NCI-H69 (cell line): ENCODE measurements at regions not wholly inside any gene's neighbourhood (a gene's known extent, or its start where the extent isn't known, plus 50 kb on each side); places are given as distances from the start of the nearest gene placed in this dataset.
A peak's percentile ranks its signal among the peaks of the same experiment; 100 is the strongest.

ENCODE experiments used
- DNase-seq: peaks from one replicate; lab custom pipeline; 2025; lab: John Stamatoyannopoulos, UW

- DNase-seq = no peak
These were observed 308.7 kb downstream of the SAMD5 start for GRCh38 chr6:147817042-147817689.

DNA sequence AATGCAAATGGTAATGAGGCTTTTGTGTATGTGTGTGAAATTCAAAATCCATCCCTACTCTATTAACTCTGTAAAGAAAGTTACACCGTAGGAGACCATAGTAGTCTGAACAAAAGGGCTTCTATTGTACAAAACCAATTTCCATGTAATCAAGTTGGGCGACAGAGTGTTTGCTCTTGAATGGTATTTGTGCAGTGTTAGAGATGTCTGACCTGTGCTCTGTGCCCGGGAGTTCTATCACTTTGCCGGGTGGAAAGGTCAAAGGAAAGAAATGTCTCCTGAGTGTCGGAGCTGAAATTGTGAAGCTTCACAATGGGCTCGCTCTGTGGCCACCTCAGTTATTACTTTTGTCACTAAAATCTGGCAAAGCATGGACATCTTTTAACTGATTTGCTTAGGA, 312.0 kb downstream of the SAMD5 start:
- DNase-seq = peak; percentile 89

DNA sequence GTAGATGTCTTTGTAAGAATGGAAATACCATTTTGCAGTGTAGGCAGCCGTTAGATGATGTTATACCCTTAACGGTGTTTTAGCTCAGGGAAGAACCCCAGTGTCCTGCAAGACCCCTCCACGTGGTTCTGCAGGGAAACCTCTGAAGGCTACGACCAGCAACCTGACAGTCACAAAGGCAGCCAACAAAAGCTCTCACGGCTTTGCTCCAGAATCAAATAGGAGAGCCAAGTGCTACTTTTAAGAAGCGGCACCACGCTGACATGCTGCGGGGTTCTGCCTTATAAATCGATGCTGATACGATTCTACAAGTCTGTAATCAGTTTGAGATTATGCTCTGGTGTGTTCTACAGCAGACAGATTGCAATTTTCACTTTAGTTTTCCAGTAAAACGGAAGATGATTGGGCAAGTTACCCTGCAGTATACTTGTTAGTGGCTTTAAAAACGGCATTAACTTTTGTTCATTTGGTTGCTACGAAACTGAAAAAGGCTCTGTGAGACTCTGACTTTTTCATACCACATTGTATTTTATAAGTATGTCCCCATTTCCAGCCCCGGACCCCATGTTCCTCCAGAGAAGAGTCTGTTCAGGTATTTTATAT, 312.9 kb downstream of the SAMD5 start:
- peak; percentile 68 for DNase-seq

DNA sequence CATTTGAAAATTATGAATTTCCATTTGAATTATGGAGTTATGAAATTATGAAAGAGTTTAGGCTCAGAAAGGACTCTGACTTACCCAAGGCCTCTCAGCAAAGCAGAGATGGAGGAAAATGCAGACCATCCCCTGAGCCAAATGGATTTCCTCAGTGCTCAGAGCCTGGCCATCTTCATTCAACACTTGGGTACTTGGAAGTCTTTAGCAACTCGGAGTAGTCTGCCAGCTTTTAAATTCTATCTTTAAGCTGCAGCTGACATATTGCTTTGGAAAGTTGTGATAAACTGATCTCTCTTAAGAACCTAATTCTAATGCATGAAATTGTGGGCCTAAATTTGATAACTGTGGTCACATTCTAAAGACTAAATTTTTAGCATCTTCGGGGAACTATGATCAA, 315.4 kb downstream of the SAMD5 start:
- DNase-seq = no peak

- DNase-seq = peak; percentile 89
These were observed 317.4 kb downstream of the SAMD5 start for GRCh38 chr6:147825848-147826247.

DNA sequence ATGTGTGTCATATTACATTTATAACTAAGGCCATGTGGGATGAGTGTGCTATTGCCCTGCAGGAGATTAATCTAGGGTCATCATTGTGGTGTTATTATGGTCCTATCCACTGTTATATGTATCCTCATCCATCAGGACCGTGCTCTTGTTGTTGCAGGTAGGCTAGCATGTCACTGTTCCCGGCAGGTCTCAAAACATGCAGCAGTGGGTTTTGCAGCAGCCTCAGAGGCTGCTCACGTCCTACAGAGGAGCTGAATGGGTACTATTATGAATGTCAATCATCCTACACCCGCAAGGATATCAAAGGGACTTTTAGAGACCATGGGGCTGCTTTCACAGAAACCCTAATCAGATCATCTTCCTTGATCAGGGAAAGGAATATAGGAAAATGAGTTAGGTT, 318.2 kb downstream of the SAMD5 start:
- peak; percentile 46 for DNase-seq

GRCh38 chr6:147829418-147829817, 320.9 kb downstream of the SAMD5 start:
- DNase-seq = no peak

- no peak for DNase-seq
These were observed 321.3 kb downstream of the SAMD5 start for GRCh38 chr6:147829835-147830234.

DNA sequence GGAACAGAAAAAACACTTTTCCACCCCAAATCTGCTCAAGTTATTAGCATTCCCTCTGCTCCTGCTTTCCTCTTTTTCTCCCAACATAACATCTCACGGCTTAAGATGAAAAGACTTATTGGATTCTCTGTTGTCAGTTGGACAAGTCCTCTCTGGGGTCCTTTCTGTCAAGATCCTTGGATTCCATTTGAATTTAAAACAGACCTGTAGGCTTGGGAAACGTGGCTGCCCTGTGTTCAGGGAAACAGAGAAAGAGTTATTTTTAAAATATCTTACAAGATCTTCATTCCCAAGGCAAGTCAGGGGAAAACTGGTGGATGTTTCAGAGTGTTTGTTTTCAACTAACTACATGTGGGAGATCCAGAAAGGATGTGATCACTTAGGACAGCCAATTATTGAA, 322.9 kb downstream of the SAMD5 start:
- DNase-seq = no peak

DNA sequence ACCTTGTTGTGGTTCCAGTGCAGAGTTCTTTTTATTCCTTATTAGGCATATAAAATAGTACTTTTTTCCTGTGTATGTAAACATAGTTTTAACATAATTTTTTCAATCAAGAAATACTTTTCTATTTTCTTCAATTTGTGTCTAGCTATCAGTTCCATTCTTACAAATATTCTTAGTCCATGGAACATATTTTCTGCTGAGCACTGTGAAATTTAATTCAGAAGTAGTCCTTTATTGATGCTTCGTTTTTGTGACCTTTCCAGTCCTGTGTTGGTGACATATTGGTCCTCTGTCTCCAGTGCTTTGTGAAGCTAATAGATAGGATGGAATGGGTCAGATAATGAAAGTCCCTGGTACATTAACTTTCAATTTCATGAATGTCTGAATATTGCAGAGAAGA, 325.1 kb downstream of the SAMD5 start:
- DNase-seq = no peak

DNA sequence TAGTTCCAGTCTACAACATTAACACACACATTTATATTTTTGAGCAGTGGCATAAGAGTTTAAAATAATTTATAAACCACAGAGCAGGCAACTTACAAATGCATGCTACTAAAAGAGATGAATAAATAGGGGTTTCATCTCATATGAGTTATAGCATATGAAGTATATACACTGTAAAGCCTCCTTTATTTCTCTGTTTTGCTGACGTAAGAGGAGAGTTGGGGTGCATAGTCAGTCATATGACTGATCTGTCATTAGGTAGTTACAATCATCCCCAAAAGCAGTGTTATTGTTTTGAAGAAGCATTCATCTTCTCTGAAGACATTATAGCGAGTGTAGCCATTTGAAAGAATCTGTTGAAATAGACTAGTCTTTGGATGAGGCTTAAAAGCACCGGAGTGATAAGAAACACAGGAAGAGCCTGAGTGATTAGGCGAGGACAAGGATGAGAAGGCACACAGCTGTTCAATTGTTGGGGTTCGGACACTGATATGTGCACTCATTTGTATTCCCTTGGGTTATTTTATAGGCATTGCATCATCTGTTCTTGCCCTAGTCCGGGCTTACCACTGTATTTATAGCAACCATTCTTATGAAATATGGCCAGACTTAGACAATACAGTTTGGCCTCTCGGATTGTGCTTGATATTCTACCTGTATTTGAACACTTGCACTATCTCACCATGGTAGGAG, 325.7 kb downstream of the SAMD5 start:
- peak; percentile 53 for DNase-seq

DNA sequence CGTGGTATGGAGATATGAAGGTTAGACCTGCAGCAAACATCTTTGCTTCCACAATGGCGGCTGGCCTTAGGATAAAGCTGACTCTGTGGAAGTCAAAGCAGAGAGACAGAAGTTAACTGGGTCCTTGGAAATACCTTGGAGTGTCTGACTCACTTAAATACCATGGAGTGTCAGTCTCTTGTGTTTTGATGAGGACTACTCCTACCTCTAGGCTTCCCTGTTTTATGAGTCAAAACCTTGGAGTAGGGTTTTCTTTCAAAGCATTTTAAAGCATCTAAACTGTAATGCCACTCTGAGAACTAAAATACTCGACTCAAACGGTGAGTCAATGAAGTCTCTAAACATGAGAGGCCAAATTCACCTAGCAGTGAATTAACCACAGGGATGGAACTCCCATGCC, 329.1 kb downstream of the SAMD5 start:
- no peak for DNase-seq

GRCh38 chr6:147839708-147840610, 331.5 kb downstream of the SAMD5 start:
- peak; percentile 70 for DNase-seq

DNA sequence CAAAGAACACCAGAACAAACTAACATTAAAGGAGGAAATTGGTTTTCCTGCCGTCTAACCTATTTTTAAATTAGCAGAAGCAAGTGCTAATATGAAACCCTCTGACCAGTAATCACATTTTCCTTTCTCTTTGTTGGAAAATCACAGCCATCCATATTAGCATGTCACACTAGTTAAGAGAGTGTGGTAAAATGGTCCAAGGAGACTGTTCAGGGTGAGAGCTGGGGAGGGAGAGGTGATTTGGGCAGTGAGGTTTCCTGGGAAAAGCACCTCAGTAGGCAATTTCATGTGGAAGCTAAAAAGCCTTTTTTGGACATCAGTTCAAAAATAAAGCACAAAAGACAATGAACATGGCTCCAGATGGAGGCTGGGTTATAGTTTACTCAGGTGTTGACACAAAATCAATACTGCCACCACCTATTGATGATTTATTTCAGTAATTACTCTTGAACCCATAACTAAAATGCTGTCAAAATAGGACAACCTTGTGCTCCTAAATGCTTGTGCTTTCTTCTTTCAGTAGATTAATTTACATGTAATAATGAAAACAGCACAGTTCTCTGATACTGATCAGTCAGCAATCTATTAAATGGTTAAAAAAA, 333.2 kb downstream of the SAMD5 start:
- peak; percentile 85 for DNase-seq

DNA sequence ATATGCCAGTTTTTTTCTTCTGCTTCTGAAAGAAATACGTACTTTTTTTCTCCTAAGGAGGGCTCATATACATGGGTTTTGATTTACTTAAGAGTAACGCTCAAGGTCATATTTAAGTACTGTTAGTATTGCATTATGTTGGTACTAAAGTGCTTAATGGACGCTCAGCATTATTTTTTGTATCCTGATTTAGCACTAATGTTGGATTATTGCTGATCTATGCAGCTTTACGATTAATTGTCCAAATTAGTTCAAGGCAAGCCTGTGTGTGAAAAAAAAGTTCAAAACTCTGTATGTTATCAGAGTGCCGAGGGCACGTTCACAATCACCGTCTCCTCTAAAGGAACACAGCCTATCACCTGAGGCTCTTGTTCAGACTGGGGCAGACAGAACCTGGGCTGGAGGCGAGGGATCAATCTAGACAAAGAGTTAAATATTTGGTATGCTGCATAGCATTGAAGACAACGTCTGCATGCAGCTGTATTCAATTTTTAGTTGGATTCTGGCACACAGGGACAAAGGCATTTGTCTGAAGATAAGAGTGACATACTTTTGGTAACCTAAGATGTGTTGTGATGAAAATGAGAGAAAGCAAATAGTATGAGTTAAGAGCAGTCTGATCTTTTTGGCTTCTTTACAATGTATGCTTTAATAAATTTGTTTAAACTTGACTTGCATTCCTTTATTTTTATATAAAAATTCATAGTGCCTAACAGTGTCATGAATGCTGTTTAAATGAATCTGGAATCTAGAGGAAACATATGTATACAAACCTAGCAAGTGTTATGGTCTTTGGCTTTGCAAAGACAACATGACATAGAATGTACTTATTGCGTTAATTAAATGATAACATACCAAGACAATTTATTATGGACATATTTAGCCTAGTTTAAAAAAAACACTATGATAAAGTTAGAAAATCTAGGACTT, 341.2 kb downstream of the SAMD5 start:
- no peak for DNase-seq

- DNase-seq = no peak
These were observed 344.3 kb downstream of the SAMD5 start for GRCh38 chr6:147852772-147853171.

GRCh38 chr6:147853574-147853973, 345.1 kb downstream of the SAMD5 start:
- DNase-seq = no peak

GRCh38 chr6:147855803-147856482, 347.5 kb downstream of the SAMD5 start:
- DNase-seq = peak; percentile 34

GRCh38 chr6:147856687-147857086, 348.2 kb downstream of the SAMD5 start:
- no peak for DNase-seq

- DNase-seq = peak; percentile 9
These were observed 349.9 kb downstream of the SAMD5 start for GRCh38 chr6:147858421-147858820.
